ENCODE measurements at regions not wholly inside any gene's neighbourhood (a gene's known extent, or its start where the extent isn't known, plus 50 kb on each side); places are given as distances from the start of the nearest gene placed in this dataset.

- TF ChIP-seq MAX (IDR thresholded peaks at IDR 0.05) (no peak), CEBPB (IDR thresholded peaks at IDR 0.05; ENCODE audit: low read depth) (no peak), YY1 (IDR thresholded peaks at IDR 0.05; ENCODE audit: extremely low read depth, insufficient replicate concordance, low read depth, low read length) (no peak), TCF7L2 (IDR thresholded peaks at IDR 0.05; ENCODE audit: borderline replicate concordance, extremely low read depth, insufficient read depth, insufficient read length) (no peak), EZH2 (IDR thresholded peaks at IDR 0.05) (no peak), CBX3 (IDR thresholded peaks at IDR 0.05; ENCODE audit: low read depth) (no peak), POLR2AphosphoS5 (IDR thresholded peaks at IDR 0.05; ENCODE audit: low read depth, low read length) (no peak), FOSL1 (IDR thresholded peaks at IDR 0.05; ENCODE audit: low read depth) (no peak), ATF3 (IDR thresholded peaks at IDR 0.05) (no peak), POLR2A (IDR thresholded peaks at IDR 0.05; ENCODE audit: borderline replicate concordance, extremely low read depth, insufficient read depth, insufficient read length) (no peak), ZFX (IDR thresholded peaks at IDR 0.05) (no peak)
These were observed 176.6 kb upstream of the RAG2 start (continued) for GRCh38 chr11:36774603-36775002.

- no peaks in the 10 kb centered on the region for H3K4me1 ChIP-seq (ENCODE audit: control insufficient read depth in 1 of 2, insufficient read depth in 2 of 2, low read length in 2 of 2)
- ATAC-seq (no peak), DNase-seq (ENCODE audit: low read depth, low spot score) (no peak)
- H3K9ac ChIP-seq (ENCODE audit: low read length), result no peak overlapping the region
- no peak for TF ChIP-seq YY1 (IDR thresholded peaks at IDR 0.05; ENCODE audit: extremely low read depth, insufficient replicate concordance, low read depth, low read length)
- no peak for TF ChIP-seq EGR1 (IDR thresholded peaks at IDR 0.05; ENCODE audit: low read depth)
- TF ChIP-seq SRF (IDR thresholded peaks at IDR 0.05; ENCODE audit: low read depth), result no peak
- no peak for TF ChIP-seq CTCF (IDR thresholded peaks at IDR 0.05 in 2 of 3, conservative IDR thresholded peaks at IDR 0.05 in 1 of 3; ENCODE audit: borderline replicate concordance in 1 of 3, insufficient read depth in 1 of 3, low read depth in 2 of 3, low read length in 2 of 3)
- TF ChIP-seq ZNF274 (IDR thresholded peaks at IDR 0.05; ENCODE audit: low read depth, low read length), result no peak
- no peak for TF ChIP-seq EZH2phosphoT487 (IDR thresholded peaks at IDR 0.05; ENCODE audit: borderline replicate concordance)
- no peak for TF ChIP-seq SIN3A (IDR thresholded peaks at IDR 0.05; ENCODE audit: low read depth)
- POLR2A ChIA-PET, result no interaction called here
- H2AFZ ChIP-seq (ENCODE audit: low read depth, low read length, poor library complexity, severe bottlenecking), result no peak overlapping the region
- RAD21 ChIA-PET (ENCODE audit: low non-redundant PET in 1 of 2, low total read pairs in 2 of 2, uncharacterized antibody in 2 of 2, unreplicated experiment in 2 of 2), result no interaction called here
- H3K9me3 ChIP-seq (ENCODE audit: control insufficient read depth in 1 of 2, insufficient read depth in 1 of 2, low read depth in 1 of 2, low read length in 2 of 2), result no peaks in the 10 kb centered on the region
- H3K9me2 ChIP-seq (ENCODE audit: insufficient read depth), result no peaks in the 10 kb centered on the region
- H3K27me3 ChIP-seq (ENCODE audit: insufficient read depth, low read length), result 0 out of 2 replicates have a peak, but pooled peaks cover 1% of the 10 kb centered on the region
- H3K79me2 ChIP-seq (ENCODE audit: insufficient read depth, low read length), result no peaks in the 10 kb centered on the region
- no TSS peak for BruUV-seq (replicated peaks)
- H3K4me2 ChIP-seq (ENCODE audit: low read length), result no peak overlapping the region
- H3K4me3 ChIP-seq (replicated peaks in 1 of 2; ENCODE audit: low read depth in 1 of 2, low read length in 2 of 2), result no peak overlapping the region
- H3K27ac ChIP-seq (ENCODE audit: low read depth, low read length), result no peak overlapping the region
- H3K36me3 ChIP-seq (ENCODE audit: control insufficient read depth in 1 of 2, insufficient read depth in 2 of 2, low read length in 2 of 2), result no peaks in the 10 kb centered on the region
- H4K20me1 ChIP-seq (ENCODE audit: insufficient read depth), result no peaks in the 10 kb centered on the region
- CTCF ChIA-PET, result interaction anchor here (1.3 kb wide), 1 partner anchor 17 kb away, joined by 4 read pairs; no protein-coding TSS in a partner anchor
- intact Hi-C loops (cut with micrococcal nuclease), result no loop called here
These were observed 165.2 kb upstream of the RAG2 start for GRCh38 chr11:36763187-36763586.
